H1 (cell line): ENCODE measurements at regions not wholly inside any gene's neighbourhood (a gene's known extent, or its start where the extent isn't known, plus 50 kb on each side); places are given as distances from the start of the nearest gene placed in this dataset.

ENCODE experiments used
- CBX5 ChIP-seq: fragments of 300-800, 300-1000 bp; sonication (generic); IDR thresholded peaks from 2 replicates; pipeline ENCODE4 v1.7.1; 2016; ENCODE audit warnings: antibody characterized with exemption, low read length, low read depth
- CHD7 ChIP-seq: fragments of 300-600 bp; sonication (generic); IDR thresholded peaks from 2 replicates; pipeline ENCODE4 v1.7.1; 2012; ENCODE audit warnings: low read length, moderate library complexity, mild to moderate bottlenecking, inconsistent platforms; ENCODE audit not compliant: insufficient replicate concordance
- POLR2A ChIP-seq, 2 experiments: IDR thresholded peaks; 1 replicate in 1 of 2; 2 replicates in 1 of 2; pipeline ENCODE4 v1.6.1; 2011; ENCODE audit warnings: low read depth in 2 of 2, low read length in 2 of 2, mild to moderate bottlenecking in 2 of 2; ENCODE audit errors: control extremely low read depth in 1 of 2
- ZNF274 ChIP-seq: IDR thresholded peaks from 2 replicates; pipeline ENCODE4 v1.7.0; 2012; ENCODE audit warnings: low read length, borderline replicate concordance; ENCODE audit errors: extremely low read depth

- TF ChIP-seq ZNF274 (no peak), CHD7 (no peak), CBX5 (no peak), POLR2A (IDR thresholded peaks at IDR 0.05; ENCODE audit: control extremely low read depth in 1 of 2, low read depth in 2 of 2, low read length in 2 of 2) (no peak)
Measured at GRCh38 chr14:101122237-101123141, 219.0 kb upstream of the RTL1 start (continued).
